Esophagus squamous epithelium (tissue), 4 donors: ENCODE measurements at regions not wholly inside any gene's neighbourhood (a gene's known extent, or its start where the extent isn't known, plus 50 kb on each side); places are given as distances from the start of the nearest gene placed in this dataset.

Experiments used
- CTCF ChIP-seq, 6 experiments: fragments of 450-650 bp in 4 of 6; fragments of 200-600 bp in 2 of 6; sonication (generic) in 2 of 6; IDR thresholded peaks; one replicate each; pipeline ENCODE4 v1.5.1; 2016 to 2019; ENCODE audit warnings: antibody characterized with exemption in 6 of 6, mild to moderate bottlenecking in 4 of 6, moderate library complexity in 4 of 6
- POLR2A ChIP-seq, 4 donors: fragments of 450-650 bp; IDR thresholded peaks; one replicate each; pipeline ENCODE4 v1.6.1; 2017; ENCODE audit warnings: antibody characterized with exemption in 4 of 4, mild to moderate bottlenecking in 4 of 4, moderate library complexity in 3 of 4

GRCh38 chr10:62462461-62462860 is 88.3 kb downstream of the ZNF365 start:
- TF ChIP-seq CTCF (IDR thresholded peaks at IDR 0.05): no peak
- no peak for TF ChIP-seq POLR2A (IDR thresholded peaks at IDR 0.05)
